Mesenchymal stem cell (in vitro differentiated cells and primary cell): ENCODE measurements at regions not wholly inside any gene's neighbourhood (a gene's known extent, or its start where the extent isn't known, plus 50 kb on each side); places are given as distances from the start of the nearest gene placed in this dataset.

Experiments
- DNase-seq: peaks from one replicate; pipeline ENCODE4 v3.0.0-alpha.2; 2013
- H2AFZ ChIP-seq: one replicate; pipeline ENCODE4 v1.6.1; 2013; ENCODE audit warnings: low read depth, mild to moderate bottlenecking, control low read depth, inconsistent platforms, low read length, moderate library complexity
- H2AK5ac ChIP-seq: 2 replicates; pipeline ENCODE4 v1.6.1; 2013; ENCODE audit warnings: low read length, moderate library complexity, mild to moderate bottlenecking, inconsistent platforms; ENCODE audit not compliant: severe bottlenecking
- H2BK120ac ChIP-seq: one replicate; pipeline ENCODE4 v1.6.1; 2013; ENCODE audit warnings: low read depth, mild to moderate bottlenecking, inconsistent platforms, low read length, moderate library complexity
- H2BK12ac ChIP-seq, 2 experiments: one replicate each; pipeline ENCODE4 v1.6.1; 2013; ENCODE audit warnings: inconsistent platforms in 2 of 2, low read length in 2 of 2, mild to moderate bottlenecking in 2 of 2, moderate library complexity in 2 of 2, control low read depth in 1 of 2
- H2BK15ac ChIP-seq: one replicate; pipeline ENCODE4 v1.6.1; 2013; ENCODE audit warnings: mild to moderate bottlenecking, low read depth, inconsistent platforms; ENCODE audit not compliant: poor library complexity, severe bottlenecking
- H2BK5ac ChIP-seq: 2 replicates; pipeline ENCODE4 v1.6.1; 2013; ENCODE audit warnings: low read depth, mild to moderate bottlenecking, low read length, control low read depth, inconsistent platforms; ENCODE audit not compliant: poor library complexity, severe bottlenecking
- H3K14ac ChIP-seq, 2 experiments: one replicate each; pipeline ENCODE4 v1.6.1; 2013; ENCODE audit warnings: inconsistent platforms in 2 of 2, low read length in 2 of 2, control low read depth in 1 of 2, mild to moderate bottlenecking in 1 of 2, moderate library complexity in 1 of 2
- H3K18ac ChIP-seq, 2 experiments: one replicate each; pipeline ENCODE4 v1.6.1; 2013; ENCODE audit warnings: inconsistent platforms in 2 of 2, low read length in 2 of 2, control low read depth in 1 of 2, low read depth in 1 of 2, mild to moderate bottlenecking in 1 of 2
- H3K23ac ChIP-seq, 2 experiments: one replicate each; pipeline ENCODE4 v1.6.1; 2013; ENCODE audit warnings: inconsistent platforms in 2 of 2, low read length in 2 of 2, mild to moderate bottlenecking in 2 of 2, moderate library complexity in 2 of 2, control low read depth in 1 of 2
- H3K27ac ChIP-seq: 2 replicates; pipeline ENCODE4 v1.5.1; 2013; ENCODE audit warnings: mild to moderate bottlenecking, moderate library complexity, low read length, control low read depth, inconsistent platforms; ENCODE audit not compliant: poor library complexity, severe bottlenecking
- H3K27me3 ChIP-seq, 2 experiments: 2 replicates each; pipeline versions ENCODE4 v1.6.1 to v1.7.0; 2013; ENCODE audit warnings: low read length in 2 of 2, mild to moderate bottlenecking in 2 of 2, moderate library complexity in 2 of 2, control low read depth in 1 of 2, inconsistent platforms in 1 of 2; ENCODE audit not compliant: control insufficient read depth in 1 of 2, insufficient read depth in 1 of 2
- H3K36me3 ChIP-seq, 2 experiments: 2 replicates each; pipeline versions ENCODE4 v1.6.1 to v1.7.0; 2013; ENCODE audit warnings: low read length in 2 of 2, control low read depth in 1 of 2, inconsistent platforms in 1 of 2, low read depth in 1 of 2, mild to moderate bottlenecking in 1 of 2; ENCODE audit not compliant: insufficient read depth in 2 of 2, control insufficient read depth in 1 of 2
- H3K4ac ChIP-seq, 2 experiments: one replicate each; pipeline ENCODE4 v1.6.1; 2013; ENCODE audit warnings: inconsistent platforms in 2 of 2, low read length in 2 of 2, mild to moderate bottlenecking in 2 of 2, moderate library complexity in 2 of 2, control low read depth in 1 of 2, low read depth in 1 of 2
- H3K4me1 ChIP-seq: 2 replicates; pipeline ENCODE4 v1.6.1; 2013; ENCODE audit warnings: low read depth, low read length, control low read depth; ENCODE audit not compliant: control insufficient read depth, insufficient read depth
- H3K4me2 ChIP-seq: 2 replicates; pipeline ENCODE4 v1.6.1; 2013; ENCODE audit warnings: low read length, mild to moderate bottlenecking, inconsistent platforms; ENCODE audit not compliant: poor library complexity, severe bottlenecking
- H3K4me3 ChIP-seq, 2 experiments: 2 replicates each; pipeline versions ENCODE4 v1.5.1 to v1.7.0; 2013; ENCODE audit warnings: low read length in 2 of 2, mild to moderate bottlenecking in 2 of 2, control low read depth in 1 of 2, low read depth in 1 of 2; ENCODE audit not compliant: insufficient read depth in 1 of 2
- H3K79me1 ChIP-seq: replicated peaks from 2 replicates; pipeline ENCODE4 v1.6.1; 2013; ENCODE audit warnings: mild to moderate bottlenecking, control low read depth, low read length, inconsistent platforms; ENCODE audit not compliant: poor library complexity, severe bottlenecking
- H3K9ac ChIP-seq: 2 replicates; pipeline ENCODE4 v1.7.0; 2013; ENCODE audit warnings: mild to moderate bottlenecking, low read length, moderate library complexity
- H3K9me3 ChIP-seq: 2 replicates; pipeline ENCODE4 v1.7.0; 2013; ENCODE audit warnings: mild to moderate bottlenecking, low read length; ENCODE audit not compliant: control insufficient read depth
- H4K8ac ChIP-seq: one replicate; pipeline ENCODE4 v1.6.1; 2013; ENCODE audit warnings: inconsistent platforms, mild to moderate bottlenecking, low read length, moderate library complexity
- H4K91ac ChIP-seq: one replicate; pipeline ENCODE4 v1.6.1; 2013; ENCODE audit warnings: mild to moderate bottlenecking, low read length, inconsistent platforms
- WGBS: methylation state at CpG from one replicate; pipeline ENCODE4 v1.1.7; 2013; ENCODE audit warnings: mixed read lengths; 5-methylcytosine and 5-hydroxymethylcytosine counted together

DNA sequence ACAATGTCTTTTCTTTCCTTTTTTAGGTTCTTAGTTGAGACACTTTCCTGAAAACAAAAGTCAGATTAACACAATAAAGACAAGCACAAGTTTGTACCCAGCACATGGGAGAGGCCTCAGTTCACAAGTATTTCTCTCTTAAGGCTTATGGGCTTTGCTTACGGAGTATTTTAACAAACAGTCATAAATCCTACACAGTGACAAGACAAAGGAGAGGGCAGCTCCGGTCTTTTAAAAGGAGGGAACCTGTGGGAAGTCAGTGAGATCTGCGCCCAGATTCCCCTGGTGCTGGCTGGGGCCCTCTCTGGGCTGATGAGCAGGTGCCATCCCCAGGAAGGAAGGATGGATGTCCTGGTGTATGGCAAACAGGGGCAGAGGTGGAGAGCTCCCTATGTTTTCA lies 398.6 kb downstream of the ACTR3B start:
- Histone ChIP-seq H3K27me3 (no peaks in the 10 kb centered on the region), H3K18ac (no peak overlapping the region), H2BK15ac (no peak overlapping the region), H2AFZ (no peak overlapping the region), H3K23ac (no peak overlapping the region), H3K9me3 (peaks cover 18% of the 10 kb centered on the region), H3K36me3 (no peaks in the 10 kb centered on the region), H3K4me1 (no peaks in the 10 kb centered on the region), H4K8ac (no peak overlapping the region), H2BK12ac (no peak overlapping the region), H3K4me3 (no peak overlapping the region), H4K91ac (no peak overlapping the region), H2BK120ac (no peak overlapping the region), H2AK5ac (no peak overlapping the region), H3K4me2 (no peak overlapping the region), H2BK5ac (no peak overlapping the region), H3K79me1 (no peaks in the 10 kb centered on the region), H3K9ac (no peak overlapping the region), H3K14ac (no peak overlapping the region), H3K27ac (no peak overlapping the region), H3K4ac (no peak overlapping the region)
- DNase-seq, result no peak
- 50% methylated on average over 3 of the region's 3 CpGs for WGBS

GRCh38 chr7:153170287-153170686 lies 410.7 kb downstream of the ACTR3B start:
- no peaks in the 10 kb centered on the region for H3K27me3 ChIP-seq
- no peak overlapping the region for H3K4me3 ChIP-seq
- H3K9ac ChIP-seq, result no peak overlapping the region
- H4K8ac ChIP-seq, result no peak overlapping the region
- H2BK12ac ChIP-seq, result no peak overlapping the region
- no peaks in the 10 kb centered on the region for H3K36me3 ChIP-seq
- H3K4me2 ChIP-seq, result no peak overlapping the region
- no peak overlapping the region for H2BK5ac ChIP-seq
- DNase-seq, result no peak
- H3K79me1 ChIP-seq, result no peaks in the 10 kb centered on the region
- H3K23ac ChIP-seq, result no peak overlapping the region
- H3K14ac ChIP-seq, result no peak overlapping the region
- WGBS, result 80% methylated on average over 4 of the region's 4 CpGs
- H2BK15ac ChIP-seq, result no peak overlapping the region
- H3K4ac ChIP-seq, result no peak overlapping the region
- no peak overlapping the region for H4K91ac ChIP-seq
- no peak overlapping the region for H2AK5ac ChIP-seq
- peaks cover 37% of the 10 kb centered on the region for H3K9me3 ChIP-seq
- H3K27ac ChIP-seq, result no peak overlapping the region
- no peak overlapping the region for H2BK120ac ChIP-seq
- no peak overlapping the region for H2AFZ ChIP-seq
- H3K4me1 ChIP-seq, result no peaks in the 10 kb centered on the region
- H3K18ac ChIP-seq, result no peak overlapping the region

GRCh38 chr7:153185936-153186335 lies 426.4 kb downstream of the ACTR3B start:
- Histone ChIP-seq H4K91ac (no peak overlapping the region), H3K27ac (no peak overlapping the region), H2BK5ac (no peak overlapping the region), H3K14ac (no peak overlapping the region), H3K9me3 (no peaks in the 10 kb centered on the region), H3K4ac (no peak overlapping the region), H3K4me2 (no peak overlapping the region), H3K18ac (no peak overlapping the region), H3K4me1 (no peaks in the 10 kb centered on the region), H3K9ac (no peak overlapping the region), H3K27me3 (no peaks in the 10 kb centered on the region), H2AFZ (no peak overlapping the region), H3K36me3 (no peaks in the 10 kb centered on the region), H3K4me3 (no peak overlapping the region), H2BK12ac (no peak overlapping the region), H2AK5ac (no peak overlapping the region), H3K79me1 (no peaks in the 10 kb centered on the region), H3K23ac (no peak overlapping the region), H4K8ac (no peak overlapping the region), H2BK15ac (no peak overlapping the region), H2BK120ac (no peak overlapping the region)
- no peak for DNase-seq

GRCh38 chr7:153188161-153188560 lies 428.6 kb downstream of the ACTR3B start:
- no peaks in the 10 kb centered on the region for H3K36me3 ChIP-seq
- H3K4me1 ChIP-seq, result no peaks in the 10 kb centered on the region
- no peaks in the 10 kb centered on the region for H3K9me3 ChIP-seq
- H2AFZ ChIP-seq, result no peak overlapping the region
- no peak overlapping the region for H3K4ac ChIP-seq
- H2BK5ac ChIP-seq, result no peak overlapping the region
- H3K4me3 ChIP-seq, result no peak overlapping the region
- no peak overlapping the region for H4K91ac ChIP-seq
- H3K14ac ChIP-seq, result no peak overlapping the region
- H2BK15ac ChIP-seq, result no peak overlapping the region
- no peak overlapping the region for H3K4me2 ChIP-seq
- H3K27ac ChIP-seq, result no peak overlapping the region
- H3K23ac ChIP-seq, result no peak overlapping the region
- H2BK12ac ChIP-seq, result no peak overlapping the region
- H3K27me3 ChIP-seq, result no peaks in the 10 kb centered on the region
- no peaks in the 10 kb centered on the region for H3K79me1 ChIP-seq
- no peak overlapping the region for H4K8ac ChIP-seq
- no peak for DNase-seq
- WGBS, result 51% methylated on average over 3 of the region's 3 CpGs
- no peak overlapping the region for H3K9ac ChIP-seq
- H3K18ac ChIP-seq, result no peak overlapping the region
- H2AK5ac ChIP-seq, result no peak overlapping the region
- H2BK120ac ChIP-seq, result no peak overlapping the region
